Thyroid gland (tissue), 4 donors: ENCODE measurements at regions not wholly inside any gene's neighbourhood (a gene's known extent, or its start where the extent isn't known, plus 50 kb on each side); places are given as distances from the start of the nearest gene placed in this dataset. TPM values are rescaled to one million over a fixed set of nuclear protein-coding genes. Genes with fewer than 3 reads are reported as not detected.

Experiments used
- DNase-seq, 2 donors: peaks; one replicate each; pipeline ENCODE4 v3.0.0-alpha.2; 2019
- H3K27ac ChIP-seq, 3 donors: fragments of 200-600 bp; sonication (generic); 1 replicate in 2 of 3; 2 replicates in 1 of 3; pipeline ENCODE4 v1.5.1; 2016 to 2019; ENCODE audit warnings: mild to moderate bottlenecking in 1 of 3, moderate library complexity in 1 of 3
- H3K27me3 ChIP-seq: fragments of 200-600 bp; sonication (generic); one replicate; pipeline ENCODE4 v1.5.1; 2019
- H3K36me3 ChIP-seq, 2 donors: fragments of 200-600 bp; sonication (generic); one replicate each; pipeline ENCODE4 v1.5.1; 2016 to 2019
- H3K4me1 ChIP-seq, 2 donors: fragments of 200-600 bp; sonication (generic); one replicate each; pipeline ENCODE4 v1.5.1; 2017 to 2019
- H3K4me3 ChIP-seq, 3 donors: fragments of 200-600 bp; sonication (generic); replicated peaks in 1 of 3; 1 replicate in 2 of 3; 2 replicates in 1 of 3; pipeline ENCODE4 v1.5.1; 2016; ENCODE audit warnings: mild to moderate bottlenecking in 1 of 3
- H3K9me3 ChIP-seq: fragments of 200-600 bp; sonication (generic); one replicate; pipeline ENCODE4 v1.5.1; 2017
- CTCF ChIP-seq, 6 experiments: fragments of 200-600 bp in 3 of 6; fragments of 450-650 bp in 3 of 6; sonication (generic) in 3 of 6; IDR thresholded peaks; one replicate each; pipeline ENCODE4 v1.5.1; 2016 to 2019; ENCODE audit warnings: antibody characterized with exemption in 6 of 6, mild to moderate bottlenecking in 2 of 6, inconsistent platforms in 1 of 6, moderate library complexity in 1 of 6
- POLR2A ChIP-seq, 2 donors: fragments of 450-650 bp; IDR thresholded peaks; one replicate each; pipeline ENCODE4 v1.6.1; 2017; ENCODE audit warnings: antibody characterized with exemption in 2 of 2, mild to moderate bottlenecking in 2 of 2, moderate library complexity in 1 of 2
- WGBS, 2 donors: methylation state at CpG; one replicate each; pipeline ENCODE4 v1.1.5; 2017; 5-methylcytosine and 5-hydroxymethylcytosine counted together
- intact Hi-C: fragments of 100-400 bp; cut with DNase I; formaldehyde crosslinking; loops from one replicate; pipeline ENCODE4 v1.15.1; 2023
- microRNA counts, 2 donors: library from miRNA; unstranded; fragments of <30 nt; microRNA quantifications; one replicate each; lab custom pipeline; 2016 to 2017
- microRNA-seq: library from miRNA; unstranded; fragments of <30 nt; microRNA quantifications from one replicate; pipeline ENCODE4, GENCODE V29; 2016
- small RNA-seq: library from RNA; depleted of rRNA; stranded (forward); fragments of <200 nt; gene quantifications from one replicate; pipeline ENCODE3, GENCODE V24; 2016

GRCh38 chr4:65724973-65725372 lies 54.7 kb upstream of the EPHA5 start:
- Histone ChIP-seq H3K9me3 (no peaks in the 10 kb centered on the region), H3K4me3 (no peak overlapping the region), H3K36me3 (no peaks in the 10 kb centered on the region), H3K27ac (no peak overlapping the region), H3K4me1 (no peaks in the 10 kb centered on the region), H3K27me3 (no peaks in the 10 kb centered on the region)
- WGBS, 2 donors = 90 to 92% methylated on average over 4 to 5 of the region's 5 CpGs
- DNase-seq = no peak
- TF ChIP-seq CTCF (IDR thresholded peaks at IDR 0.05) = no peak
- no peak for TF ChIP-seq POLR2A (IDR thresholded peaks at IDR 0.05)
- intact Hi-C loops = no loop called here

MicroRNAs in the stretch of these regions (microRNA counts, 767-probe panel; counts per million panel counts)
- microRNA hsa-miR-1269a (lab: Ali Mortazavi, UCI) = 0 counts per million in 2 donors

Small RNAs in the stretch of these regions (microRNA-seq; reads per million reads assigned to microRNA genes)
- not detected for gene MIR1269A

Small RNAs in the stretch of these regions (small RNA-seq; reads per million reads assigned to genes)
- gene MIR1269A (not detected), gene RNU2-40P (not detected), gene RNU6-699P (not detected)
